ENCODE measurements at regions not wholly inside any gene's neighbourhood (a gene's known extent, or its start where the extent isn't known, plus 50 kb on each side); places are given as distances from the start of the nearest gene placed in this dataset.

GRCh38 chr3:64870876-64871646 lies 183.3 kb upstream of the ADAMTS9 start:
- no peak for DNase-seq

GRCh38 chr3:64867224-64867623 lies 179.4 kb upstream of the ADAMTS9 start:
- DNase-seq = no peak

- no peak for DNase-seq
These were observed 178.2 kb upstream of the ADAMTS9 start for GRCh38 chr3:64865839-64866570.

DNA sequence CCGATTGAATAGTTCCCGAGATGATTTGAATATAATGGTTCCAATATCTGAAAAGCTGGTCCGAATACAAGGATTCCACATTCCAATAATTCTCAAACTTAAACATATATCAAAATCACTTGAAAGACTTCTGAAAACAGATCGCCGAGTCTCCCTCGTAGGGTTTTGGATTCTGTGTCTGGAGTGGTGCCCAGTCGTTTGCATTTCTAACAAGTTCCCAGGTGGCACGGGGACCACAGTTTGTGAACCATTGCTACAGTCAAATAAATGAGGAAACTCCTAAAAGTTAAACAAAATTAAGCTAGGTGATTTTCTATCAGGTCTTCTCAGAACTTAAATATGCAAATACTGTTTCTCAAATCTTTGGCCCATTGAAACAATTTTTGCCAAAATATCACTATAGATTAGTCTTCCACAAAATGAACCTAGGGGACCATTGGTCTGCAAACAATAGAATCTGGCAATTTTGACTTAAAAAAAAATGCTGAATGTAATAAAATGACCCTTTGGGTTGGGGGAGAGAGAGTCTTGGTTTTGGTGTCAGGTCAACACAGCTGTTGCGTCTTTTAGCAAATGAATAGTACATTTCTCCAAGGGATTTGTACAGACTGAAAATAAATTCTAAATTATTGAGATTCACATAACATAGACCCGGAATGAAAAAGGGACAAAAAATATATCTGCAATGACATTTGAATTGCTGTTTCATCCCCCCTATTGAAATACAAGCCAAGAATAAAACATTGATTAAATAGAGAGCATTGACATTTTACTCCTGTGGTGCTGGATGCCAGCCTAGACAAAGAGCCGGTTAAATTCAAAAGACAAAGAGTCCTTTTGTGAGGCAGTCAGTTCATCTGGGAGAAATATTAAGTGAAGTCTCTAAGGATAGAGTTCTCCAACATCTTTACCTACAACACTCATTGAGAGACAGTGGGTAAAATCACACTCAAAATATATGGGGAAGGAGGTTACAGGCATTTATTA lies 175.7 kb upstream of the ADAMTS9 start:
- DNase-seq = no peak

DNA sequence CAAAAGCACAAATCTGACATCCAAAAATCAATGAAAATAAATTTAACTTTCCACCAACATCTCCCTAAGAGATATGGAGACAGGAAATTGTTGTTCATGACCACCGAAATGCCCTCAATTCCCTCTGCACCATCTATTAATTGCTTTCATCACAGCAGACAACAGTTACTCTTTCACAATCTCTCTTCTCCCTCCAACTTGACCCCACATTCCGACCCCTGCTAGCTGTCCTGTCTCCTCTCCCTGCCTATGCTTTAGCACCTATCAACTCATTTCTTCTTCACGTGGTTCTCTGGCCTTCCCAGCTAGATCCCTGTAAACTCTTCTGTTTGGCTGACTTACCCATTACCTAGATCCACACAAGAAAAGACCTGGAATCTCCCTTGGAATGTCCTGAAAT lies 173.9 kb upstream of the ADAMTS9 start:
- no peak for DNase-seq

DNA sequence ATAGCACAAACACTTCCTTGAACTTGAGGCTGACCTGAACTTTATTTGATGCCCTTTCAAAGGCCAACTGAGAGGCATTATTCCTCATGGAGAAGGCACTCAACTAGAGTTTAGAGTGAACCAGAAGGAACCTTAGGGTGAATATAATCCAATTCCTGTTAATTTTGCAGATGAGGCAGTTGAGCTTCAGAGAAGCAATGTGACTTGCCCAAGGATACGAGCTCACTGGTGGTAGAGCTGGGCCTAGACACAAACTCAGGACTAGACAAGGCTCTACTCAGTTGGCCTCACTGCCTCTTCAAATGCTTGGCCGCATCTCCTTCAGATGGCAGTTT lies 172.7 kb upstream of the ADAMTS9 start:
- DNase-seq = no peak

DNA sequence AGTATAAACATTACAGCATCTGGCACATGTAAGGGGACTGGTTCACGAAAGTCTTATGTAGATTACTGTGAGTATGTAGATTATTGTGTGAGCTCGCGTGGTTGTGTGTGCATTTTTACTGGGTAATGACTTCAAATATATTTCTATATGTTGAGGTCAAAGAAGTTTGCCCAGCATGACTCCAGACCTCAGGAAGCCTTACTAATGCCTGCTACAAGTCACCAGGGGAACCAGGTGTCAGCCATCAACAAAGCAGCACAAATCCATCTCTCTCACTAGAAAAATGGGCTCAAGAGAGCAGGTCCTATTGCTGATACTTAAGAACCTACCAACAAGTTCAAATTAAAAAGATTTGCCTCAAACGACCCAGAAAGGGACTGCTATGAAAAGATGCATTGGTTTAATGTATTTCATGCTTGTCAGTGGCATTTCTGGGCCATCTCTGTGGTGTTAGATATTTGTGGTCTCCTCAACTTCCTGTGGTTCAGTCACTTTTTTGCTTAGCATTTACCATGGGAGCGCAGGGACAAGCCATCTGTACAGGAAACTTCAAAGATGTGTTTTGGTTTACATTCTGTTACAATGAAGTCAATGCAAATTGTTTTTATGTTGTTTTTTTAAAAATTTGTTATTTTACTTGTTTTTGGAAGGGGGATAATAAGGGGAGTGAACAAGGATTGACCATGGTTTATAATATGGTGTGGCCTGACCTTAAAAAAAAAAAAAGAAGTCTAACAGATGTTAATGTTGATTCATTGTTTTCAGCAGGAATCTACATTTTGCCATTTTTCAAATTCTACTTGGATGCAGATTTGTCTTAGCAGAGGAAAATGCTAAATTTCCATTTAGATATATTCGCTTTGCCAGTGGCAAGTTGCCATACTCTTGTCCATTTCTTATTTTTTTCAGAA lies 172.1 kb upstream of the ADAMTS9 start:
- DNase-seq = no peak

- DNase-seq = no peak
These were observed 169.2 kb upstream of the ADAMTS9 start for GRCh38 chr3:64856977-64857516.

GRCh38 chr3:64856106-64856505 lies 168.3 kb upstream of the ADAMTS9 start:
- no peak for DNase-seq

DNA sequence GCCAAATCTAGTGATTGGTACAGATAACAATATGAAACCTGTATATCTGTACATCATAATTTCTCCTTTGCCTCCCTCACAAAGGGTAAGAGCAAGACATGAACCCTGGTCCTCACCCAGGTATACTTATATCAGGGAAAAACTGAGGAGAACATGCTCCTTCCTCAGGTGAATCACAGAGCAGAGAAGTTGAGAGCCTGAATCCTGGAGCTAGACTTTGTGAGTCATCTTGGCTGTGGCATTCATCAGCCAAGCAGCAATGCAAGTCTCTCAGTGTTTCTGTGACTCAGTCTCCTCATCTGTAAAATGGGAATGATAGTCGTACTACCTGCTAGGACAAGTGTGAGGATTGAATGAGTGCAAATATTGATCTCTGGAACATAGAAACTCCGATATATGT lies 165.7 kb upstream of the ADAMTS9 start:
- no peak for DNase-seq

DNA sequence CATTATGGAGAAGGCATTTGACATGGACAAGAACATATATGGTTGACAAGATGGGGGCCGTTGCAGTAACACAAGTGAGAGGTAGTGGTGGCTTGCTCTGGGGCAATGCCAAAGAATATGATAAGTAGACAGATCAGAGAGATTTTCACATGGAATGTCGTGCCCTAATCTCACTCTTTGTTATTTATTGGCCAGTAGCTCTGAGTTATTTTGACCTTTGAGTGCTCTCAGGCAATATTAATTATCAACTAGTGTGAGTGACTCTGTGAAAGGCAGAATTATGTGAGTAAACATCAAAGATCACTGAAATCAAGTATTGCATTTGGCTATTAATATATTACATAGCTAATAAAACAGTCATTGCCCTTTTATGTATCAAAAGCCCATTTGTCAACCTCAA lies 164.9 kb upstream of the ADAMTS9 start:
- no peak for DNase-seq

DNA sequence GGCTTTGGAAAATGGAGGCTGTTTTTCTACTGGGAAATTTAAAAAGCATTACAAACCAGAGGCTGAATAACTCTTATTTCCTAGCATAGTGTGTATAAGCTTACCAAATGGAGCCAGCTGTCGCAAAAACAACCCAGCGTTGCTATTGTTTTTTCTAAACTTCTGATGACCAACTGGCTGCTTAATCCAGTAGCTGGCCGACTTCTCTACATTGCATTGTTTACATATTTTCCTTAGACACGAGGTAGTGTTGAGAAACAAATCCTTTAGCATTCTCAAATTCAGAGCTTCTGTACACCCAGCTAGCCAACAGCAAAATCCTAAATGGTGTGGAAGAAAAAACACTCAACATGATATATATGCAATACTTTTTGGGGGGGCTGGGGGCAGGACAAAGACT lies 161.0 kb upstream of the ADAMTS9 start:
- no peak for DNase-seq

GRCh38 chr3:64848127-64848800 lies 160.5 kb upstream of the ADAMTS9 start:
- DNase-seq = no peak

DNA sequence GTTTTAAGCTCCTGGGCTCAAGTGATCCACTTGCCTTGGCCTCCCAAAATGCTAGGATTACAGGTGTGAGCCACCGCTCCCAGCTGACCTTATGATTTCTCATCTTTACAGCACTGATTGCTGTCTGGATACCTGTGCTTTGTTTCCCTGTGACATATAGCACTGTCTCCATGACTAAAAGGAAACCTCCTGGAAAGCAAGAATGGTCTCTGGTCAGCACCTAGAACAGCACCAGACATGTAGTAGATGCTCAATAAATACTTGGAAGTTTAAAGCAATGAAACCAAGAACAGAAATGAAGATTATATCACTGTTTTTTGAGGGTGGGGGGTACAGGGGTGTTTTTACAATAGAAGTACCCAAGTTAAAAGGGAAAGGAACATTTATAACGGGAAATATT lies 156.8 kb upstream of the ADAMTS9 start:
- no peak for DNase-seq

- no peak for DNase-seq
These were observed 150.4 kb upstream of the ADAMTS9 start for GRCh38 chr3:64837986-64838735.

GRCh38 chr3:64837126-64837738 lies 149.4 kb upstream of the ADAMTS9 start:
- DNase-seq = no peak

DNA sequence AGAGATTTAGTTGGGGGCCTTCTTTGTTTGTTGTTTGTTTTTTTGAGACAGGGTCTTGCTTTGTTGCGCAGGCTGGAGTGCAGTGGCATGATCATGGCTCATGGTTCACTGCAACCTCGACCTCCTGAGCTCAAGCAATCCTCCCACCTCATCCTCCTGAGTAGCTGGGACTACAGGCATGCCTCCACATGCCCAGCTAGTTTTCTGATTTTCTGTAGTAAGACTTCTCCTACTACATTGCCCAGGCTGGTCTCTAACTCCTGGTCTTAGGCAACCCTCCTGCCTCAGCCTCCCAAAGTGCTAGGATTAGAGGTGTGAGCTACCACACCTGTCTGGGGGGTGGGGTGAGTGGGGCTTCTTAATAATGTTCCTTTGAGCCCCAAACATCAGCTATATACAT lies 148.3 kb upstream of the ADAMTS9 start:
- DNase-seq = no peak

DNA sequence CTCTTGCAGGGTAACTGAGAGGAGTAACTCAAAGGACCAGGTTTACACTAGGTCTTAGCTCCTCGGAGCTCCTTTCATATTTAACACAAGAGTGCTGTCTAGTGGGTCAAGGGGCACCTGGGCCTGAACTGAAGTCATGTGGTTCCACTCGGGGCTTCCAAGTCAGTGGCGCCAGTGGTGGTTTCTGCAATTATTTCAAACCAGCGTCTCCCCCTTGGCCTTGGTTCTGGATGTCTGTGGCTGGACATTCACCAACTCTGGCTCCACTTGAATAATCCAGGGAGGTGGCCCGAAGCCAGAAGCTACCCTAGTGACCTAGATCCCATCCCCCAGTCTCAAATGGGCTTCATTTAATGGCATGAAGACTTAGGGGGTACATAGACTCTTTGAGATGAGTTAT lies 144.3 kb upstream of the ADAMTS9 start:
- no peak for DNase-seq

DNA sequence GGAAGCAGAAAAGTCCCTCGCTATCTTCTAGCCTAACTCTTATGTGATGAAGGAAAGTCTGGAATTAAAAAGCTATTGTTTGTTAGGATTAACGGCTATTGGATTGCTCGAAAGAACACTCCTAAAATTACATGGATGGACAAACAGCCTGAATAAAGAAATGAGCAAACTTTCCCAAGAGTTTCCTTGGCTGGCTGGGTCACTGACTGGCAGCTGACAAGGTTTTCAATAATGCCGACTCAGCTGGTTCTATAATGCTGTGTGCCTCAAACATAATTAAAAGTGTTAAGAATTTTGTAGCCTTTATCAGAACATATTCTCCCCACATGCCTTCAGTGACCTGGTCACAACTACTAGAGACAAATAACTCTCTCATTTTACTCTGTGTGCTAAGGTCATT lies 142.9 kb upstream of the ADAMTS9 start:
- no peak for DNase-seq

DNA sequence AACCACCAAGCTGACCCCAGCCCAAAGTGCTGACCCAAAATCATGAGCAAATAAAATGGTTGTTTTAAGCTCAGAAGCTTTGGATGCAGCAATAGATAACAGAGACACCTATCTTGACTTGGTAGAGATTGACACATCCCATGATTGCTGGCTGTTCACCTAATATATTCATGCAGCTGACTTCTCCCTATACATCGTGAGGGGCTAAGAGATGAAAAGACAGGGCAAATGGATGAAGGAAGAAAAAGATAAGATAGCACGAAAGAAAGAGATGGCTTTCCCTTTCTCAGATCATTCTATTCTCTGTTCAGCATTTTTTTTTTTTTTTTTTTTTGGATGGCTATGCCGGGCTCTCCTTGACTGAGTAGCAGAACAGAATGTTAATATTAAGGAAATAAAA lies 141.5 kb upstream of the ADAMTS9 start:
- DNase-seq = no peak
